Amygdala (tissue), 56 donors: ENCODE measurements at regions not wholly inside any gene's neighbourhood (a gene's known extent, or its start where the extent isn't known, plus 50 kb on each side); places are given as distances from the start of the nearest gene placed in this dataset.
"Not testable (repeated sequence)": the region's sequence is repeated elsewhere in the genome, so short reads cannot be mapped to it uniquely, and the experiment has no call there.

Experiments
- DNase-seq, 56 donors: peaks; one replicate each; lab custom pipeline; 2025; lab: John Stamatoyannopoulos, UW

DNA sequence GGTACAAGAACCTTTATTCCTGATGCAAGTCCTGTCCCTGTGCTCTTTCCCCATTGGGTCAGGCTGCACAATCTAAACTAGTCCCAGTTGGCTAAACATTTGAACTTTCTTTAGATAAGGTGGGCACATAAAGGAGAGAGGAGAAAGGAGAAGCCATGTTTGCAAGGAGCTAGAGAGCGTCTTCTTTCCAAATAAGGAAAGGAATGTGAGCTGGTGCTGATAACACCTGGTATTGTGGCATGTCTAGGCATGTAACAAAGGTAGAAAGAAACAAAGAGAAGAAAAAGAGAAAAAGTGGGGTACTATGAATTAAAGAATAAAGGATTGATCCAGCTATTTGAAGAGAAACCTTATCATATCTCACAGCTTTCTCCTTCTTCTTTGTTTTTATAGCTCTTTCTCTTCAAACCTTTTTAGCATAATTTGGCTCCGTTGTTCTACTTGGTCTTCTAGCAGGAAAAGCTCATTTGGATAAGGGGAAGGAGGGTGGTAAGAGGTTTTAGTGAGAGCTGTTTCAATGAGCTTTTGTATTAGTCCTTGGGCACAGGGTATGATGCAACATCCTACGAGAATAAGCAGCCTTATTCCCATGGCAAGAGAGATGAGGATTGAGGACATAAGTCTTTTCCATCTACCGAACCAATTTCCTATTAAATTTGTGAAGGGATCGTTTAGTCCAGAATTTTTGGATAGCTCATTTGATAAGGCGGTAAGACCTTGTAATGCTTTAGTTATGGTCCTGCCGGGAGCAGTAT lies 415.5 kb upstream of the MAN1A1 start:
- DNase-seq, result no peak

GRCh38 chr6:119760046-119760445 lies 410.5 kb upstream of the MAN1A1 start:
- DNase-seq, result no peak

- no peak for DNase-seq
Measured at GRCh38 chr6:119758385-119758784, 408.8 kb upstream of the MAN1A1 start.

GRCh38 chr6:119757467-119757866 lies 407.9 kb upstream of the MAN1A1 start:
- DNase-seq, result no peak

GRCh38 chr6:119749335-119749734 lies 399.8 kb upstream of the MAN1A1 start:
- no peak for DNase-seq

- DNase-seq, result not testable (repeated sequence)
Measured at GRCh38 chr6:119748535-119748934, 399.0 kb upstream of the MAN1A1 start.

DNA sequence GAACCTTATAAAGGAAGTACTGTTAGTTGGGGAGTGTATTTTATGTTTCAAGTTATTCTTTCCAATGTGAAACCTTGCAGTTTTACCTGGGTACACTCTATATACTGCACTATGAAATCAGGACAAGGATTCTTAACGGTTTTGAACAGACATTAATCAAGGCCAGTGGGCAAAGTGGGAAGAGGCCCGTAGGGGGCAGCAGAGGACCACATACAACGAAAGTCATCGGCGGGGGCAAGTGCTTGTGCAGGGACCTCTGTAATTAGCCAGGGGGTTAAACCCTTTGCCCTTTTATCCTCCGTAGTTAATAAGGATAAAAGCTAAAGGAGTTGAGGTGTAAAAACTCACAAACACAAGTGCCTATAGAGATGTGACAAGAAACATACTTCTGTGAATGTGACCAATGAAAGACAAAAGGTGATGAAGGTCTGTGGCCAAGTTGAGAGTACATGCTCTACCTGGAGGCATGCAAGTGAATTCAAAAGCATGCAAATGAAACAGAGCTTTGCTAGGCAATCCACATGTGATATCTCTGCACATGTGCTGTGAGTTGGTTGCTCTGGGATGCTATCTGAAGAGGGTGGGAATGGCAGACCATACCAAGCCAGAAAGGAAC lies 392.7 kb upstream of the MAN1A1 start:
- peak in 18 of 56 donors; percentile 2 to 51 (median 14) for DNase-seq

DNA sequence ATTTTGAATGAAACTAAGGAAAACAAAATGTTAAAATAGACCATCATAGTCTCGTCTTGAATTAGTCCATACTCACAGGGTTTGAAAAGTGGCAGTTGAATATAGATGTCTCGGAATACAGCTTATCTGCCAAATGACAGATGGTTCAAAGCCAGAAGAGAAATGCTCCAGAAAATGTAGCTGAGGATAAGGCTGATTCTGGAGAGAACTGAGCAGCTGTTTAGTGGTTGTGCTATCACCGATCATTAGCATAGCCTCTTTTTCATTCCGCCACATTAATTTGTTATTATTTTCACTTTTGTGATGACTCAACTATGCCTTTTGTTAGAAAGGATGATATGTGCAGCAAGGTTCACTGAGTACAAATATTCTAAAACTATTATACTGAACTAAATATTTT lies 390.2 kb upstream of the MAN1A1 start:
- DNase-seq, result no peak

DNA sequence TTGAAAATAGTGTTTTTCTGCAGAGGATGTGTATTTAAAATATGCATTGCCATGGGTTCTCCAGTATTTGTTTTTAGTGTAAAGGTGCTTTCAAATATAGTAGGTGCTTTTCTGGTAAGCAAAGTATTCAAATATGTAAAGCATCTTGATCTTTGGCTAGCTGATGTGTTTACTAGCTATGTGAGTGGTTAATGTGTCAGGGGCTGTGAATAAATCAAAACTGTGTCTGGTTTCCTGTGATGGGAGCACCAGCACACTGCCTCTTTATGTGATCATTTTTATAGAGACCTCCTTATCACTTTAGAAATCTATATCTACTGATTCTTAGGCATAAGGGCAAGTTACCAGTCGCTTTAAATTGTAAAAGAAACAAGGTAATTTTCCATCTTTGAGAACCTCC lies 388.9 kb upstream of the MAN1A1 start:
- DNase-seq, result no peak

DNA sequence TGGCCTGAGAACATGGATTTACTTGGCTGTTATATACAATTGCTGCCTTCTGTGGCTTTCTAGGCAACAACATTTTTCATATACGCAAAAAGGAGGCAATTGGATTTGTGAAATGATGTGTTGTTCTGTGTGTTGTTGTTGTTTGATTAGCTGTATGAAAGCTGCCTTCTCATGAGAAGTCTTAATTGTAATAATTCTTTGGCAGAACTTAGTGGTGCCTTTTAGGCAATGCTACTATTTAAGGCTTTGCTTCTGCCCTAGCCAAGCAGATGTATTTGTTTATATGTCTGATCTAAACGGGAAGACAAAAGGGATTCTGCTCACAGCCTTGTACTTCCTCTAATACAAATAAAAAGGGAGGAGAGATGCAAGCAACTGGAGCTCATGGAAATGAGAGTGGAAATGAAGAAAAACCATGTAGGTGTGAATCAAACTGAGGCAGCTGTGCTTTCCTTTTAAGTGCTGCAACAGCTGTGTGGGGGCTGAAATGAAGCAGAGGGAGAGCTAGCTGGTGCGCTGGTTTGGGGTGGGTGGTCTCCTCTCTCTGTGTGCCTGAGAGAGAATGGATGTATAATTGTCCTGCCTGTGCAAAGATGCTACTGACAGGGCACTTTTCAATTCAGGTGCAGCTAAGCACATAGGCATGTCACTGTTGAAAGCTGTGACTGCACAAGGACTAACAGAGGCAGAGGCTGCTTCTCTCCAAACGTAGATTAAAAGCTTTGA lies 386.9 kb upstream of the MAN1A1 start:
- DNase-seq, result peak in 2 of 56 donors; percentile 22 to 35

- no peak for DNase-seq
Measured at GRCh38 chr6:119735530-119735929, 386.0 kb upstream of the MAN1A1 start.

- no peak for DNase-seq
Measured at GRCh38 chr6:119734227-119734626, 384.7 kb upstream of the MAN1A1 start.

DNA sequence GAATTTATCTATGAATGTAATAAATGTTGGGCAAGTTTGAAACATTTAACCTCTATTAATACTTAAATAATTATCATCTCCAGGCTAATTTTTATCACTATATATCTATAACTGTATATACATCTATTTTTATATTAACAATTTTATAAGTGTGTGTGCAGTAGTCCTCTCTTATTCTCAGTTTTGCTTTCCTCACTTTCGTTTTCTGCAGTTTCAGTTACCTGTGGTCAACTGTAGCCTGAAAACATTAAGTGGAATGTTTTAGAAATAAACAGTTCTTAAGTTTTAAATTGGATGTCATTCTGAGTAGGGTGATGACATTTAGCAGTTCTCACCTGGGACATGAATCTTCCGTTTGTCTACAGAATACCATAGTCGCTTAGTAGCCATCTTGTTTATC lies 379.4 kb upstream of the MAN1A1 start:
- no peak for DNase-seq

GRCh38 chr6:119728220-119728750 lies 378.7 kb upstream of the MAN1A1 start:
- no peak for DNase-seq

GRCh38 chr6:119727504-119728219 lies 378.1 kb upstream of the MAN1A1 start:
- DNase-seq, result peak in 2 of 56 donors; percentile 4 to 11

GRCh38 chr6:119726912-119727311 lies 377.4 kb upstream of the MAN1A1 start:
- not testable (repeated sequence) for DNase-seq

DNA sequence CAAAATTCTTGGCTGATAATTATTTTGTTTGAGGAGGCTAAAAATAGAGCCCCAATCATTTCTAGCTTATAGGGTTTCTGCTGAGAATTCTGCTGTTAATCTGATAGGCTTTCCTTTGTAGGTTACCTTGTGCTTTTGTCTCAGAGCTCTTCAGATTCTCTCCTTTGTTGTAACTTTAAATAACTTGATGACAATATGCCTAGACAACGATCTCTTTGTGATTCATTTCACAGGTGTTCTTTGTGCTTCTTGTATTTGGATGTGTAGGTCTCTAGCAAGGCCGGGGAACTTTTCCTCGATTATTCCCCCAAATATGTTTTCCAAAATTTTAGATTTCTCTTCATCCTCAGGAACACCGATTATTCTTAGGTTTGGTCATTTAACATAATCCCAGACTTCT lies 376.5 kb upstream of the MAN1A1 start:
- DNase-seq, result no peak

DNA sequence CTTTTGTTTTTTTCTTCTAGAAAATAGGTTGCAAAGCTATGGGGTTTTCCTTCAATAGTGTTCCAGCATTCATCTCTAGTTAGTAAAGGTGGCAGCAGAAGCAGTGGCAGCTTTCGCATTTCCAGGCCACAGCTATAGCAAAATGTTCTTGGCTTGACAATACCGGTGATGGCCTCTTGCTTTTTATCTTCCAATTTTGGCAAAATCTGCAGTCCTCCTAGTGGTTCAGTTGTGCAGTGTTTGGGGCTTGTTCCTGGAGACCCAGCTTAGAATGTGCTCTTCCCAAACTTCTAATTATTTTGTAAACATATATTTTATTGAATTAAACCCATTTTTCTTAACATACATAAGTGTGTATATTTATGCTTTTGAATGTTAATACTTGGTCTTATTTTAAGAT lies 370.6 kb upstream of the MAN1A1 start:
- DNase-seq, result no peak

- DNase-seq, result no peak
Measured at GRCh38 chr6:119717942-119718341, 368.4 kb upstream of the MAN1A1 start.

GRCh38 chr6:119716668-119717270 lies 367.2 kb upstream of the MAN1A1 start:
- DNase-seq, result no peak
